ENCODE measurements at regions not wholly inside any gene's neighbourhood (a gene's known extent, or its start where the extent isn't known, plus 50 kb on each side); places are given as distances from the start of the nearest gene placed in this dataset.

GRCh38 chr1:94335950-94336349, 82.2 kb upstream of the ABCD3 start:
- Histone ChIP-seq H3K4me1 (ENCODE audit: insufficient read depth, low read length) (peaks cover 37% of the 10 kb centered on the region), H3K9ac (ENCODE audit: low read length) (no peak overlapping the region), H3K9me2 (replicated peaks; ENCODE audit: low read length) (no peaks in the 10 kb centered on the region), H3K9me3 (ENCODE audit: low read length) (no peaks in the 10 kb centered on the region), H3F3A (ENCODE audit: low read length, unreplicated experiment) (no peaks in the 10 kb centered on the region), H3K4me3 (ENCODE audit: low read length) (no peak overlapping the region), H3K4me2 (ENCODE audit: low read length) (0 out of 2 replicates have a peak overlapping the region, but pooled peaks have one; percentile 24), H2AFZ (ENCODE audit: low read length) (no peak overlapping the region), H3K27ac (ENCODE audit: low read length) (no peak overlapping the region), H4K20me1 (ENCODE audit: low read length) (no peaks in the 10 kb centered on the region), H3K36me3 (ENCODE audit: low read depth, low read length) (no peaks in the 10 kb centered on the region), H3K79me2 (ENCODE audit: low read length) (peaks cover 19% of the 10 kb centered on the region), H3K27me3 (ENCODE audit: low read length) (no peaks in the 10 kb centered on the region)
- TF ChIP-seq CTCF (conservative IDR thresholded peaks at IDR 0.05; ENCODE audit: low read depth, low read length) (peak; percentile 99), EZH2phosphoT487 (IDR thresholded peaks at IDR 0.05; ENCODE audit: borderline replicate concordance, low read length) (no peak), EZH2 (IDR thresholded peaks at IDR 0.05; ENCODE audit: low read length, unreplicated experiment) (no peak)
- ChIA-PET CTCF (interaction anchor here (0.6 to 3.1 kb wide), 29 partner anchors 10 to 314 kb away, joined by 3 to 36 read pairs (median 4); partner anchors contain the start of gene ARHGAP29), POLR2A (ENCODE audit: unreplicated experiment) (interaction anchor here (0.7 to 1.2 kb wide), 3 partner anchors 85 to 311 kb away, joined by 3 to 10 read pairs (median 4); partner anchors contain the start of gene ARHGAP29)
- BruUV-seq (replicated peaks): no TSS peak
- intact Hi-C loops (cut with micrococcal nuclease): loop anchor here (1.0 to 10.0 kb wide), 5 partner anchors 127 to 469 kb away; no protein-coding TSS in a partner anchor
- ATAC-seq (peak; percentile 68), DNase-seq (peak; percentile 97)

- H2AFZ ChIP-seq (ENCODE audit: low read length): peak overlapping the region; percentile 8; the same call in 1 of the 2 replicates
- POLR2A ChIA-PET (ENCODE audit: unreplicated experiment): interaction anchor here (0.6 to 1.2 kb wide), 4 partner anchors 19 to 310 kb away, joined by 3 to 10 read pairs (median 4); partner anchors contain the start of gene ARHGAP29
These were observed 82.7 kb upstream of the ABCD3 start for GRCh38 chr1:94335447-94335846.

More at GRCh38 chr1:94335447-94335846, 82.7 kb upstream of the ABCD3 start:
- no peaks in the 10 kb centered on the region for H3K9me2 ChIP-seq (replicated peaks; ENCODE audit: low read length)
- H3K9me3 ChIP-seq (ENCODE audit: low read length): no peaks in the 10 kb centered on the region
- H3K27me3 ChIP-seq (ENCODE audit: low read length): no peaks in the 10 kb centered on the region
- H4K20me1 ChIP-seq (ENCODE audit: low read length): no peaks in the 10 kb centered on the region
- no peak for TF ChIP-seq EZH2 (IDR thresholded peaks at IDR 0.05; ENCODE audit: low read length, unreplicated experiment)
- TF ChIP-seq CTCF (conservative IDR thresholded peaks at IDR 0.05; ENCODE audit: low read depth, low read length): no peak
- TF ChIP-seq EZH2phosphoT487 (IDR thresholded peaks at IDR 0.05; ENCODE audit: borderline replicate concordance, low read length): no peak
- peak overlapping the region; percentile 21 for H3K27ac ChIP-seq (ENCODE audit: low read length)
- no peak overlapping the region for H3K4me3 ChIP-seq (ENCODE audit: low read length)
- 0 out of 2 replicates have a peak overlapping the region, but pooled peaks have one; percentile 2 for H3K9ac ChIP-seq (ENCODE audit: low read length)
- no TSS peak for BruUV-seq (replicated peaks)
- peaks cover 22% of the 10 kb centered on the region for H3K79me2 ChIP-seq (ENCODE audit: low read length)
- ATAC-seq (peak; percentile 4), DNase-seq (no peak)
- no peaks in the 10 kb centered on the region for H3K36me3 ChIP-seq (ENCODE audit: low read depth, low read length)
- H3K4me1 ChIP-seq (ENCODE audit: insufficient read depth, low read length): peaks cover 38% of the 10 kb centered on the region
- peak overlapping the region; percentile 24; the same call in 1 of the 2 replicates for H3K4me2 ChIP-seq (ENCODE audit: low read length)
- CTCF ChIA-PET: interaction anchor here (0.6 to 3.1 kb wide), 25 partner anchors 10 to 310 kb away, joined by 3 to 36 read pairs (median 4); partner anchors contain the start of gene ARHGAP29
- no peaks in the 10 kb centered on the region for H3F3A ChIP-seq (ENCODE audit: low read length, unreplicated experiment)
- intact Hi-C loops (cut with micrococcal nuclease): loop anchor here (1.0 to 10.0 kb wide), 3 partner anchors 290 to 469 kb away; no protein-coding TSS in a partner anchor
